NT2/D1 (cell line): ENCODE measurements at regions not wholly inside any gene's neighbourhood (a gene's known extent, or its start where the extent isn't known, plus 50 kb on each side); places are given as distances from the start of the nearest gene placed in this dataset.

Experiments used
- DNase-seq: peaks from one replicate; pipeline ENCODE4 v3.0.0-alpha.2; 2011; ENCODE audit warnings: low read depth, low spot score
- H3K27me3 ChIP-seq: 2 replicates; pipeline ENCODE4 v1.6.0; 2011; ENCODE audit warnings: mild to moderate bottlenecking; ENCODE audit not compliant: insufficient read length, insufficient read depth
- H3K36me3 ChIP-seq: 2 replicates; pipeline ENCODE4 v1.6.1; 2011; ENCODE audit warnings: mild to moderate bottlenecking, low read length, mixed read lengths; ENCODE audit not compliant: insufficient read depth, insufficient read length
- H3K4me1 ChIP-seq: 2 replicates; pipeline ENCODE4 v1.5.1; 2011; ENCODE audit not compliant: insufficient read depth, insufficient read length
- H3K4me3 ChIP-seq: 2 replicates; pipeline ENCODE4 v1.5.1; 2011; ENCODE audit warnings: low read depth; ENCODE audit not compliant: insufficient read length
- H3K9ac ChIP-seq: 2 replicates; pipeline ENCODE4 v1.6.0; 2011; ENCODE audit warnings: low read depth; ENCODE audit not compliant: insufficient read length
- H3K9me3 ChIP-seq: 2 replicates; pipeline ENCODE4 v1.5.1; 2011; ENCODE audit warnings: mild to moderate bottlenecking, low read length; ENCODE audit not compliant: insufficient read depth
- SUZ12 ChIP-seq: IDR thresholded peaks from 2 replicates; pipeline ENCODE4 v1.6.1; 2011; ENCODE audit not compliant: insufficient read length, insufficient read depth; ENCODE audit errors: extremely low read depth
- YY1 ChIP-seq: IDR thresholded peaks from 2 replicates; pipeline ENCODE4 v1.6.1; 2011; ENCODE audit not compliant: insufficient read length, insufficient read depth
- ZNF274 ChIP-seq: IDR thresholded peaks from 2 replicates; pipeline ENCODE4 v1.6.1; 2011; ENCODE audit warnings: mild to moderate bottlenecking, low read depth, low read length

DNA sequence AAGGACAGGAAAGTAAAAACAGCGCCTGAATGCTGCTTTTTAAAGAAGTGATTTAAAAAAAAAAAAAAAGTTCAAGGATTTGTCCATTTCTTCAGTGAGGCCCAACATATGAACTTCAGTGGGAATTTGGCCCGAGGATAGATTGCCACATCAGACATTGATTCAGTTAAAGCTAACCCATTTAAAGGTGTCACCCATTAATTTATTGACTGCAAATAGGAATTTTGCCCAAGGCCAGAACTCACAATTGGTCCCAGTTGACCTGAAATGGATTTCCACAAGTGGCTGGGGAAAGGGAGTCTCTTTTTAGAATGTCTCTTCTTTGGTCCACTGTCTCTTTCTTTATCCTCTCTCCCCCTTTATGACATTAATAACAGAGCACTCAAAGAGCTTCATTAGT, 86.5 kb upstream of the RPL34 start:
- Histone ChIP-seq H3K36me3 (no peaks in the 10 kb centered on the region), H3K4me3 (no peak overlapping the region), H3K9me3 (no peaks in the 10 kb centered on the region), H3K9ac (no peak overlapping the region), H3K4me1 (no peaks in the 10 kb centered on the region), H3K27me3 (no peaks in the 10 kb centered on the region)
- DNase-seq: no peak
- TF ChIP-seq YY1 (no peak), SUZ12 (no peak), ZNF274 (no peak)

DNA sequence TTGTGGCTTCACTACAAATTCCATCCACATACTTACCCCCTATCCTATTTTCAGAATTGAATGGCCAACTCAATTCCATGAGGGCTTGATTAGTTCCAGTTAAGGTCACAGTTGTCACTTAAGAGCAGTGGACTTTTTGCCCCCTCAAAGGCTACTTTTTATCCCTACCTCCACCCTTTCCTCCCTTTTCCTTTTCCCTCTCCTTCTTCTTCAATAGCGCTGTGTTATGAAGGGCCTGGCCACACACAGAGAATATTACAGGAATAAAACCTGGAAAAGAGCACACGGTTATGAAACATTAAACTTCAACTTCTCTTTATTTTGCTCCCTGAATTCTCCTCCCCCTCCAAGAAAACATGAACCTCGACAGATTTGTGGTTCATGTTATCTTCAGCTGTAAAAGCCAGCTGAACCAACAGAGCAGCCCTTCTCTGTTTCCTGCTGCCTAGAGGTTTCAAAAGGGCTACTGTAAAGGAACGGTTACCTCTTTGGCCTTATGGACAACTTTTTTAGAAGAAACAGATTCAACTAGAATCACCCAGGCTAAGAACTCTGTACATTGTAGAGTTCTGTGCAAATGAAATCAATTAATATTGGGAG, 87.0 kb upstream of the RPL34 start:
- no peak for DNase-seq
- Histone ChIP-seq H3K36me3 (no peaks in the 10 kb centered on the region), H3K9ac (no peak overlapping the region), H3K27me3 (no peaks in the 10 kb centered on the region), H3K4me3 (no peak overlapping the region), H3K4me1 (no peaks in the 10 kb centered on the region), H3K9me3 (no peaks in the 10 kb centered on the region)
- TF ChIP-seq SUZ12: no peak
- no peak for TF ChIP-seq YY1
- no peak for TF ChIP-seq ZNF274

DNA sequence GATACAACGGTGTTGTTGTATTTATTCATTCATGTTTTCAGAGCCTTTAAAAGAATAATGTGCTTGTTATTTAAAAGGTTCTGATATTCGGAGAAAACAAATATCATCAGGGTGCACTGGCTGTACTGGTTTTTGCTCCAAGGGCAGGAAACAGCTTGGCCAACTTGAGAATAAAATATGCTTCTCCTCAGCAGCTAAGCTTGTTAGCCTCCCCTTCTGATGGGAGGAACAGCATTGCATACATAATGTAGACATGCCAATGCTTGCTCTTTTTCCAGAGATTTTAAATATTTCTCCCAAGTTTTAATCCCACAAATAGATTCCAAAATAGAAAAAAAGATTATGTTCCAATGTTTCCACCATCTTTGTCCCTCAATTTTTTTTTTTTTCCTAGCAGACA, 87.6 kb upstream of the RPL34 start:
- Histone ChIP-seq H3K9me3 (no peaks in the 10 kb centered on the region), H3K36me3 (no peaks in the 10 kb centered on the region), H3K27me3 (no peaks in the 10 kb centered on the region), H3K4me3 (no peak overlapping the region), H3K4me1 (no peaks in the 10 kb centered on the region), H3K9ac (no peak overlapping the region)
- no peak for DNase-seq
- TF ChIP-seq SUZ12 (no peak), YY1 (no peak), ZNF274 (no peak)

DNA sequence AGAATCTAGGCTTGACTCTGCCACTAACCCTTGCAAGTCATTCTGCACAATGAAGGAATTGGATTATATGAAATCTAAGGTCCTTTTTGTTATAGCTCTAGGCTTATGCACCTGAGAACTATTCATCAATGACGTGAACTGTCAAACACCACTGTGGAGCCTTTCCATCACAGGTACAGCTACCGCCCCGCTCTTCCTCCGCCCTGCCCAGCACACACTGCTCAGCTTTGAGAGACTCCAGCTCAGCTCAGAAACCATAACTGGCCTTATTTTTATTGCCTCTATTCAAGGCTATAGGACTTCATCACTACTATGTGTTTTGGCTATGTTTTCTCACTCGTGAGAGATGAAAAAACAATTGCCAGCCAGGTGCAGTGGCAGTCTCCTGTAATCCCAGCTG, 88.2 kb upstream of the RPL34 start:
- Histone ChIP-seq H3K27me3 (no peaks in the 10 kb centered on the region), H3K9me3 (no peaks in the 10 kb centered on the region), H3K4me3 (no peak overlapping the region), H3K9ac (no peak overlapping the region), H3K4me1 (no peaks in the 10 kb centered on the region), H3K36me3 (no peaks in the 10 kb centered on the region)
- no peak for TF ChIP-seq SUZ12
- no peak for DNase-seq

- Histone ChIP-seq H3K9me3 (no peaks in the 10 kb centered on the region), H3K4me3 (no peak overlapping the region), H3K9ac (no peak overlapping the region), H3K36me3 (no peaks in the 10 kb centered on the region), H3K27me3 (no peaks in the 10 kb centered on the region), H3K4me1 (no peaks in the 10 kb centered on the region)
- no peak for TF ChIP-seq SUZ12
- no peak for TF ChIP-seq YY1
- no peak for TF ChIP-seq ZNF274
- DNase-seq: no peak
Observed at GRCh38 chr4:108531461-108531860, 88.9 kb upstream of the RPL34 start.

- no peak for DNase-seq
- TF ChIP-seq YY1 (no peak), SUZ12 (no peak), ZNF274 (no peak)
- H3K9ac ChIP-seq: no peak overlapping the region
- H3K9me3 ChIP-seq: no peaks in the 10 kb centered on the region
- H3K27me3 ChIP-seq: no peaks in the 10 kb centered on the region
- H3K4me3 ChIP-seq: no peak overlapping the region
- no peaks in the 10 kb centered on the region for H3K36me3 ChIP-seq
- no peaks in the 10 kb centered on the region for H3K4me1 ChIP-seq
Observed at GRCh38 chr4:108529984-108530905, 90.1 kb upstream of the RPL34 start.

- H3K27me3 ChIP-seq: no peaks in the 10 kb centered on the region
Observed at GRCh38 chr4:108529102-108529501, 91.3 kb upstream of the RPL34 start.

More at GRCh38 chr4:108529102-108529501, 91.3 kb upstream of the RPL34 start:
- no peaks in the 10 kb centered on the region for H3K9me3 ChIP-seq
- H3K4me1 ChIP-seq: no peaks in the 10 kb centered on the region
- H3K9ac ChIP-seq: no peak overlapping the region
- no peak overlapping the region for H3K4me3 ChIP-seq
- DNase-seq: no peak
- H3K36me3 ChIP-seq: no peaks in the 10 kb centered on the region
- TF ChIP-seq YY1 (no peak), SUZ12 (no peak), ZNF274 (no peak)
